ENCODE measurements at regions not wholly inside any gene's neighbourhood (a gene's known extent, or its start where the extent isn't known, plus 50 kb on each side); places are given as distances from the start of the nearest gene placed in this dataset.
"Not testable (repeated sequence)": the region's sequence is repeated elsewhere in the genome, so short reads cannot be mapped to it uniquely, and the experiment has no call there.

DNA sequence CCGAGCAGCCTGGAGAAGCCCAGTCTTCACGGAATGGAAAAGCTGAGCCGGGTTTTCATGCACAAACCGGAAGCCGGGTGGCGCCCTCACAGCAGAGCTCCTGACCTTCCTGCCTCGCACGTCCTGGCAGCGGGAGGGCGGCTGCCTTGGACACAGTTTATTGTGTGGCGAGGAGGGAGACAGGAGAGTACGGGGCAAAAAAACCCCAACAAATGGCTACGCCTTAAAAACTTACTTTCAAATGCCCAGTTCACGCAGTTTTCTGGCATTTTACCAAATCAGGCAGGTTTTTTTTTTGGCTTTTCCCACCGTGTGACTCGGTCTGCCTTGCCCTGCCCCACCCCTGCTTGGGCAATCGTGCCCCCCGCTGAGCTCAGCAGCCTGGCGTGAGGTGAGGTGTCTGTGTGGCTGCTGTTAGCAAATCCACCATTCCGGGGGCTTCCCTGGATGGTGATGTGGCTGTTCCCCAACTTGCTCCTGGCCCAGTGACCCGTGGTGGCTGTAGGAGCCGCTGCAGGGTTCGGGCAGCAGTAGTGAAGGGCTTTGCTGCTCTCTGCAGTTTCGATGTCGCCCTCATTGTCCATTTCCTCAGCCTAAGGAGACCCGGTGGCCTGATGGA, 187.1 kb upstream of the SULF2 start:
- not testable (repeated sequence) for DNase-seq

DNA sequence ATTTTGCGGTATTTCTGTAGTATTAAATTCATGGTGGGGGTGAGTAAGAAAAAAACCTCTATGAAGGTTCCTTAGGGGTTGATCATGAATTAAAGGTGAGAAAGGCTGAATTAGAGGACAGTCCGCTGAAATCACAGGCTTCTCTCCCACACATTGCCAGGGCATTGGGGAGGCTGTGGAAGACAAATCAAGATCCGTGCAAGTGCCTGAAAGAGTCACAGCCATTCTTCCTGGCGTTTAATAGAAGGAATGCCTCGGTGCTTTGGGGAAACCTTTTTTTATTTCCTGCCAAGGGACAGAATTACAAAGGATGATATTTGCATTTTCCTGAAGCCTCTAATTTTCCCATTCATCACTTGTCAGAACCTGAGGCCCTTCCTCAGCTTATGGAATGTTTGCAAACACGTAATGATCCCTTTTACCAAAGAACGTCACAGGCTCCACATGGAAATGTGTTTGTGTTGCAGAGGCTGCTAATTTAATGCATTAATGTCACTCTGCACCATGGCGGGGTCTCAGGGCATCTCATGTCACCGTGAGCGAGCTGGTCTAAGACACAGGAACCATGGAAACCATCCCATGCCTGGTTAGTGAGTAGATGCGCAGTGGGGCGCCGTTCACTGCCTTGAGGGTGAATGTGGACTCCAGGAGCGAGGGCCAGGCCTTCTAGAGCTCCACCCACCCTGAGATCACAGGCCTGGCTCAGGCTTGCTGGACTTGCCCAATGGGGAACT, 185.9 kb upstream of the SULF2 start:
- DNase-seq = no peak

DNA sequence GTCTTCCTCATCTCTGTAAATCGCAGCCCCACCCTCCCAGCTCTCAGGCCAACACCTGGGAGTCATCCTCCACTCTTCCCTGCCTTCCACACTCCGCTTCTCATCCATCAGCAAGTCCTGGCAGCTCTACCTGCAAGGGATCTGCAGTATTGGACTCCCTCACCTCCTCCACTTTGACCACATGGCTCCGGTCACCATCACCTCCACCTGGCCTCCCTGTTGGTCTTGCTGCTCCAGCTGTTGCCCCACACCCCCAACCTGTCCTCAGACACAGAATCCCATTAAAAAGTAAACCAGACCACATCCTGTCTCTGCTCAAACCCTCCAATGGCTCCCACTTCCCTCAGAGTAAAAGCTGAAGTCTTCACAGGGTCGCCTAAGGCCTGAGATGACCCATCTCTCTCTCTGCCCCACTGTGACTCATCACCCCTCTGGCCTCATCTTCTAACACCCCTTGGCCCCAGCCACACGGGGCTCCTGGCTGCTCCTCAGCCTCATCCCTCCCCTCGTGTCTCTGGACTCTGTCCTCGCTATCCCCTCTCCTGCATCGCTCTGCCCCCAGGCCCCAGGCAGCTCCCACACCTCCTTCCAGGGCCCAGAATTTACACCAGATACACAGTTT, 185.1 kb upstream of the SULF2 start:
- no peak for DNase-seq

DNA sequence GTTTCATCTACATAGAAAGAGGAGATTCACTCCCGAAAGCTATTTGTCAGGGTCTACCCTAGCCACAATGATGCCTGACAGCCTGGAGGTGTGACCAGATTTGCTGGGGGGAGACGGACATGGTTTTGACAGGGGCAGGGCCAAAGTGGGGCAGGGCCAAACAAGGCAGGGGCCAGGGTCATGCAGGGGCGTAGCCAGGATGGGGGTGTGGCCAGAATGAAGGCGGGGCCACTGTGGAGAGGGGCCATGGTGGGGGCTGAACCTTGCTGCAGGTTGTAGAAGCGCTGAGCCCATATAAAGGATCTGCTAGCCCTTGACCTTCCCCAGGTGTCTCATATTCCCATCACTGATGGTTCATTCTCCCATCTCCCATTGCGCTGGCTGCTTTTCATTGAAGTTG, 184.1 kb upstream of the SULF2 start:
- DNase-seq = no peak

DNA sequence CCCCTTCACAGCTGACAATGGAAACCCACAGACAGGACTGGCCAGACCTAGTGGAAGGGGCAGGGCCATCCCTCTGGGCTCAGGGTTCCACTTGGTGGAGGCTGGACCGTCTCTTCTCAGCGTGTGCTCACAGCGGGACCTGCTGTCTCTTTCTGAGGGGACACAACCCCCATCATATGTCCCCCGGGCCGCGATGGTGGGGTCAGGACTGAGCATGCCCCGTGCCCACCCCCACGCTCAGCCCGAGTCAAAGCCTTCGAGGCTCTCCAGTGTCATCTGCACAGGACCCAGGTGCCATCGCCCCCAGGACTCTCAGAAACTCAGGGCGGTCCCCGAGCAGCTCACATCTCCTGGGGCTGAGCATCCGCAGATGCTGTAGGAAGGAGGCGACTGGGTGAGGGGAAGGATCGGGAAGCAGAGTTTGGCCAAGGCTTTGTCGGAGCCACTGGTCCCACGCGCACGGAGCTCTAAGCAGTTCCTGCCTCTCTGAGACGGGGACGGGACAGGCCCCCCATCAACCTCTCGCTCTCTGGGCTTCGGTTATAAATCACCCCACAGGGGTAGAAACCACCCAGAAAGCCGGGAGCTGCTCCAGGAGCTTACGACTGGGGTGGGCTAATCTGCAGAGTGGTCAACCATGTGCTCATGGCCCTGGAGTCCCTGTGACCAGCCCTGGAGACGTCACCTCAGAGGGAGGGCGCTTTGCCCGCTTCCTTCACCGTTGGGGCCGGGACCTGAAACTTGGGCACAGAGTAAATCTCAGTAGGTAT, 183.4 kb upstream of the SULF2 start:
- DNase-seq = no peak

DNA sequence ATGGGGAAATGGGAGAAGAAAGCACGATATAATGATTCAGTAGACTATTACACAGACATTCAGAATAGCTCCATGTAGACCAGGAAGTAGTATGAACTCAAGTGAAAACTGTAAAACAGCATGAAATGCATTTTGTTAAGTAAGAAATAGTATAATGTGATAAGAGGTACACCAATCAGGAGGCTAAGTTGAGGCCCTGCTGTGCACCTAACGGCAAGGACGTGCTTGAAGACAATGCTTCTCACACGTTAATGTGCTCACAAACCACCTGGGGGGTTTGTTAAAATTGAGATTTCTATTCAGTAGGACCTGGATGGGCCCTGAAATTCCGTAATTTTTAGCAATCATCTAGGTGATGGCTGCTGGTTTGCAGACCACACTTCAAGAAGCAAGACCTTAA, 178.9 kb upstream of the SULF2 start:
- DNase-seq = no peak

DNA sequence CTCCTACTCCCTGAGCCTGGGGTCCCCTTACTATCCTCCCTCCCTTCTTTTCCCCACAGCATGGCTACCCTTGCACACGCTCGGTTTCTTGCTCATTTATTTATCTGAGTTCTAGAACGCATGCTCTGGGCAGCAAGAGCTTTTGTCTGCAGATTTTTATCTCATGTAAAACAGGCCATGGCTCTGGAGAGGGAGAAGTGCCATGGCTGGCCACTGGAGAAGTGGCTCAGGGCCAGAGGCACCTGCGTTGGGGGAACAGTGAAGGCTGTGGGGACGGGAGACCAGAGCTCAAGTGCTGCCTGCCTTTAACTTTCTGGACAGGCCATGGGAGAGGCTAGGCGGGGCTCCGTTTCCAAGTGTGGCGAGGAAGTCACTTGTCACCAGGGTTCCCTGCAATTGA, 177.7 kb upstream of the SULF2 start:
- DNase-seq = no peak

DNA sequence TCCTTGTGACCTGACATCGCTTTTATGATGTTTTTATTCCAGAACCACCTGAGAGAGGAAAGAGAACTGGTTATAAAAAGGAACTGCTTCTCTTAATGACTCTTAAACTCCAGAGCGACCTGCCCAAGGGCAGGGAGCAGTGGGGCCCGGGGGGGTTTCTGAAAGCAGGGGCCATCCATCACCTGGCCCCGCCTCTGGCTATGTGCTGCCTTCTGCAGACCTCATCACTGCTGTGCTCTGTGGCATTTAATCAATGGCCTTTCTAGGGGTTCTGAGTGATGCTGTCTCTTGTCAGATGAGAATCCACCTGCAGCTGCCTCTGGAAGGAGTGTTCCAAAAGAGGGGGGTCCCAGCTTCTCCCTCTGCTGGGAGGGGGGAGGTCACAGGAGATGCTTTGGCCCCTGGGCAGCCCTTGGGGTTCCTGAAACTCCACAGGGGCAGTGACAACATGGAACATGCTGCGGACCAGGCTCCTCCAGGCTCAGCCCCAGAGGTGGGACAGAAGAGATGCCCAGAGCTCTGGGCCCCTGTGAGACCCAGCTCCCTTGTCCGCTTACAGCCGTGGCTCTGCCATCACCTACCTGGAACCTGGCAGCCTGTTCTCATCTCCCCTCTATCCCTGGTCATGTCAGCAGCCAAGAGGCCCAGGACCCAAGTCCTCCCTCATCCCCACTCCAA, 177.1 kb upstream of the SULF2 start:
- DNase-seq = no peak

DNA sequence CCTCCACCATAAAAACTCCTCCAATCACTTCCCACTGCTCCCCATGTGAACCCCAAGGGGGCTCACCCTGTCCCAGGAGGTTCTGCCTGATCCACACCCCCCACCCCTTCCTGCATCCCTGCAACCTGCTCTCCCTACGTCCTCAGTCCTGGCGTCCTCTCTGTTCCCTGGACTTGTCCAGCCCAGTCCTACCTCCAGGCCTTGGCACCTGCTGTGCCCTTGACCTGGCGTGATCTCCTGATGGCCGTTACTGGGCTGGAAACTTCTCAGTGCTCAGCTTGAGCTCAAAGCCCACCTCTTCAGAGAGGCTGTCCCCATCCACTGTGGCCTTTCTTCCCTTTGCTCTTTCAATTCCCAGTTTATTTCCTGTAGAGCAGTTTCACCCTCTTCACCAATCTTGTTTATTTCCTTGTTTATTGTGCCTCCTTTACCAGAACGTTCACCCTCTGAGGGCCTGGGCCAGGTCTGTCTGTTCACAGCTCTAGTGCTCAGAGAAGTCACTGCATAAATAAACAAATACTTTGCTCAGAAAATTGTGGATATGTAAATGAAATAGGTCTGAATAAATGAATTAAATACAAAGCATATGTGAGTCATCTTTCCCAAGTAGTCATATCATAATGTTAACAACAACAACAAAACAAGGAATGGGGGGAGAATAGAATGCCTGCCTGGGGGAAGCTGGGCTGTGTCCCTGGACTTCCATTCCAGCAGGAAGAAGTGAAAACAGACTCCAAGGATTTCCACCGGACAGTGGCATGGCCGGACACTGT, 175.7 kb upstream of the SULF2 start:
- no peak for DNase-seq

DNA sequence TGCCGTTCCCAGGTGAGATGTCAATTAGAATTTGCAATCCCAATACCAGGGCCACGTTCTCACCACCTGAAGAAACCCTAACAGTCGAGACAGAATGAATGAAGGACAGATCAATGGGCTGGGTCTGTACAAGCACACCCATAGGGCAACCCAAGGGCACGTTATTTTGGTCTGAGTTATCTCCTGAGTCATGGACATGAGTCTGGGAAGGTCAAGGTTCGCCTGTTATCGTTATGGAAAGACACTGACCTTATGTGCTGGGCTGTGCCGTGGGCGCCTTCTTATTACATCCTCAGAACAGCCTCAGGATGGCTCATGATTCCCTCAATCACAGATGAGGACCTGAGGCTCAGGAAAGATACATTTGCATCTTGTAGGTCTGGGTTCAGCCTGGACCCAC, 175.0 kb upstream of the SULF2 start:
- DNase-seq = no peak

DNA sequence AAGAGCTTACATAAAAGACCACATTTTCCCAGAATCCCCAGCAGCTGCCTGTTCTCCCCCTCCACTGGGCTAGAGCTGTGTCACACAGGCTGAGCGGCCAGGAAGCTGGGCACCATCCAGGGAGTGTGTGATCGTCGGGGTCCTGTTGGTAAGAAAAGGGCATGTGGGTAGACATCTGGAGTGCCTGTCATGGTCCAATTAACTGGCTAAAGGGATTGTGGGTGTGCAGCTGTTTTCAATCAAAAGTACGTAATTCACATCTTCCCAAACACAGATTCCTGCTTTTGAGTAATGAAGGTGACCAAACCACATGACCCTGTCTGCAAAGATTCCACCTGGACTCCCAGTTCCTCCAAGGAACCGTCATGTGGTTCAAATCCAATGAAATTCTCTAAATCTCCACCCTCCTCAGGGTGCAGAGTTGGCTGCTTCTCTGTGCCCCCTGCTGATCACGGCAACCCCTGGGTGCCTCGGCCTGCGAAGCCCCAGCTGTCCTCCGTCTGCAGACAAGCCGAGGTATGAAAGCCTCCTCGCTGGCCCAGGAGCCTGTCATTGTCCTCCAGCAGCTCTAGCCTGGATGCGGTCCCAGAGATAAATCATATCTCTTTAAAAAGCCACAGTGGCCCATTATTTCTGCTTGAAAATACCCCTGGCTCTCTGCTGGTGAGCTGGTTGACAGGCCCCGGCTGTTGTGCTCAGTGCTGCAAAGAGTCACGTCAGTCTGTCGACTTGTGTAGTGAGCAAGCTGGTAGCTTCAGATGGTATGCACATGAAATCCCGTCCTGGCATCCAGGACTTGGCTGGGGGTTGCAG, 172.9 kb upstream of the SULF2 start:
- not testable (repeated sequence) for DNase-seq

DNA sequence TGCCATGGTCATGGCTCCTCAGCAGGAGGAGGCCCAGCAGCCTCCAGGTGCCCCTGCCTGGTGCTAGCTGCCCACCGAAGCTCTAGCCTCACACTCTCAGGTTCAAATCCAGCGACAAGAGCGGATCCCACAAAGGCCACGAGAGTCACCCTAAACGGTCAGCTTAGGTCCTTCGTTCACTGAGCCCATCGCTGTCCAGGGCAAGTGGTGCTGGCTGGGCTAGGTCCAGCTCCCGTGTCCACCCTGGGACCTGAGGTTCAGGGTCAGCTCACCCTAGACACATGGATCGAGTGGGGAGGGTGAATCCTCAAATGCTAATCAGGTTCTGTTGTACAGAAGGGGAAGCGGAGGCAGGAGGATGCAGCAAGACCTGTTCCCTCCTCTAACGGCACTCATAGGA, 171.9 kb upstream of the SULF2 start:
- no peak for DNase-seq

DNA sequence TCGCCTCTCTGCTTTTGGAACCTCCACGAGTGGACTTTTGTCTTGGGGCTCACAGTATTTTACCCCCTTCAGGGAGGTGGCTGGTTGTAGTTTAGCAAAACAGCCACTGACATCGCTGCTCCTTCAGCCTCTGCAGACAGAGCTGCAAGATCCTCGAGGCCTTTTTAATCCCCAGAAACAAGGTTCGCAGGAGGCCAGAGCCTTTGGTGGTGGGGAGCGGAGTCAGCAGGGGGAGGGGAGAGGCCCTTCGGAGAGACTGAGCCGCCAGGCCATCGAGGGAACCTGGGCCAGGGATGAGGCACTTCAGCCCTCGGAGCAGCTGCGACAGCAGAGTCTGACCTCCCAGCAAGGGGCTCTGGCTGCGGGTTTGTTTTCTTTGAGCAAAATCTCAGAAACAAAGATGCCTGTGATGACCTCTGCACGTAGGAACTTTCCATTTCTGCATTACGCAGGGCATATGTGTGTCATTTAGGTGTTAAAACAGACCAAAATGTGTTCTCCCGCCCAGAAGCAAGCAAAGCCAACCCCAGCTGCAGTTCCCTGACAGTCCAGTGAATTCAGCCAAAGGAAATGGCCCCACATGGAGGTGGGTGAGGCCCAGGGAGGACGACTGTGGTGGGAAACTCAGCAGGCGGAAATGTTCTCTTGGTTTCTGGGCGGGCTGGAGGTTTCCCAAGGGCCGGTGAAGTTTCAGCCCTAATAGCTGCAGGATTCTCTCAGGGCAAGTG, 171.2 kb upstream of the SULF2 start:
- no peak for DNase-seq

DNA sequence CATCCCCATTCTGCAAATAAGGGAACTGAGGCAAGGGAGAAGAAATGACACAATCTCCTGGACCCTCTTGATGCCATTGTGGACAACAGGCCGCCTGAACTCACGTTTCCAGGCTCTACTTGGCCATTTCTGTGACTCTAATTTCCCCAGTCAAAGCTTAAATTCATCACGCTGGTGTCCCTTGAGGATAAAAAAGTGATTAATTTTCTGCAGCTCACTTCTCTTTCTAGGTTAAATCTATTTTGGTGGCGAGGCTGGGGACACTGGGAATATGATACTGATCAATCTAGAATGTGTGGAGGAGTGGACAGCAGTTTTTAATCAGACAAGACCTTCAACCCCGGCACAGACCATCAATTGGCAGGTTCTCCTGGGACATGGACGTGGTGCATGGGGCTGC, 168.2 kb upstream of the SULF2 start:
- DNase-seq = no peak

DNA sequence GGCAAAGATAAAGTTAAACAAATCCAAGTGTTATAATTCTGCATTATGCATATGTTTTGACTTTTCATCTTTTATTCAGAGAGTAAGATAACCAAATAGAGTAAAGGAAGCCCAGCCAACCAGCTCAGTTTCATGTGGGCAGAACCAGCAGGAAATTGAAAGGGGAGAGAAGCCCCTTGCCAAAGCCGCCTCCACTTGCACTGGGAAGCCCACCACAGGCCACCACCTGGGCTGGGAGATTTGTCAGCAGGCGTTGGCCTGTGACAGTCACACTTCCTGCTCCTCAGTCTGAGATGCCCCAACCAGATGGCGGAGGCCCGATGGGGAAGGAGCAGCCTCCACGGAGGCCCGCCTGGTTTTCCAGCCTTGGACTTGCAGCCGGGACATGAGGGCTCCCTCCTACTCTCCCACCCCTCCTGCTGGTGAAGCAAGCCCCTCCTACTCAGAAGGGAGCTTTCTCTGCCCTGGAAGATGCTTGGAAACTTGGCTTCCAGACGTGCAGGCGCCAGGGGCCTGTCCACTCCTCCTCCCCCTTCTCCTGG, 166.8 kb upstream of the SULF2 start:
- no peak for DNase-seq

DNA sequence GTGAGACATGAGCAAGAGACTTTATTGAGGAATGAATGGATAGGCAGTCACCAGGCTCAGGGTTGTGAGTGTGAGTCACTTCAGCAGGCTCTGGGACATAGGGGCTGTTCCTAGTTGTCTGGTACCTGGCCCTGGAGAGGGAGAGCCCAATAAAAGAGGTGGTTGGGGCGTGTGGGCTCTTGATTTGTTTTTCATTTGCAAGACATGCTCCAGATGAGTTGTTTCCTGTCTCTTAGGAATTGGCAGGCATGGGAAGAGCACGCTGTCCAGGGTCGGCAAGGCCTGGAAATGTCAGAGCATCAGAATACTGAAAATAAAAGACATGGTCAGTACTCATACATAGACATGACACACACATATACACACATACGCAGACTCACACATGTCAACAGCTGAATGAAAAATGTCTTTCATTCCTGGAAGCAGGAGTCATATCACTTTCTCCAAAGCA, 166.3 kb upstream of the SULF2 start:
- DNase-seq = no peak

DNA sequence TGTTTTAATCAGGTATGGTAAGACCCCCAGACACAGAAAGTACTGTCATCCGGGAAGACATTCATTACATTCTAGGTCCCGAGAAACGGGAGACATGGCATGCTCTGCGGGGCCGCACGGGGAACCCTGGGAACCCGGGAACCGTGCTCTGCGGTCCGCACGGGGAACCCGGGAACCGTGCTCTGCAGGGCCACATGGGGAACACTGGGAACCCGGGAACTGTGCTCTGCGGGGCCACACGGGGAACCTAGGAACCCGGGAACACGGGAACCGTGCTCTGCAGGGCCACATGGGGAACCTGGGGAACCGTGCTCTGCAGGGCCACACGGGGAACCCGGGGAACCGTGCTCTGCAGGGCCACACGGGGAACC, 165.6 kb upstream of the SULF2 start:
- DNase-seq = no peak

DNA sequence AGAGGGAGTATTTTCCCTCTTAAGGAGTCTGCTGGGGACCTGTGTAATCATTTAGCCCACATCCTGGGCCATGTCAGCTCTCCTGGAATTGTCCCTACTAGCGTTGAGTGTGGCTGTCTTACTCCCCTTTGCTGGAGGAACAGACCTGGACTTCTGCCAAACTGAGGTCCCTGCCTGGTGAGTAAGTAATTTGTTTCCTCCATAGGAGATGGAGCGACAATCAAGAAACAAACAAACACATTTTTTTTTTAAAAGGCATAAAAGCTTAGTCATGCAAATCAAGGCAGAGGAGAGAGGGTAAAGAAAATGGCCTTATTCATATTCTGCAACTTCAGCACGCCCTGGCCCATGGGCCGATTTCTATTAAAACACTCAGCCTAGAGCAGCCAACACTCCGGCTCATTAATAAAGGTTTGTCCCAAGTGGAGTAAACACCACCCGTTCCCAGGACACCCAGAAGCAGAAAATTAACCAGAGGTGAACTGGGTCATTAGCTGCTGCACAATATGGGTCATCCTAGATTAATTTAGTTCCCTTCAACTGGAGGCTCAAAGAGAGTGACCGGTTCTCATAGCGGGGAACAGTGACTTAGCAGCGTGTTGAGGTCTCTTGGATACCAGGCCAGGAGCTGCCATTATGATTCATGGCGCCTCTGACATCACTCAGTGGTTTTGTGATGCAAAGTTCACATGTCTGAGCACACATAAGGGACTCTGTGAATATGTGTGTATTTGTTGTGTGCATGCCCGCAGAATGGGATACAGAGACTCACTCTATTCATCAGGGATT, 165.0 kb upstream of the SULF2 start:
- DNase-seq = no peak

DNA sequence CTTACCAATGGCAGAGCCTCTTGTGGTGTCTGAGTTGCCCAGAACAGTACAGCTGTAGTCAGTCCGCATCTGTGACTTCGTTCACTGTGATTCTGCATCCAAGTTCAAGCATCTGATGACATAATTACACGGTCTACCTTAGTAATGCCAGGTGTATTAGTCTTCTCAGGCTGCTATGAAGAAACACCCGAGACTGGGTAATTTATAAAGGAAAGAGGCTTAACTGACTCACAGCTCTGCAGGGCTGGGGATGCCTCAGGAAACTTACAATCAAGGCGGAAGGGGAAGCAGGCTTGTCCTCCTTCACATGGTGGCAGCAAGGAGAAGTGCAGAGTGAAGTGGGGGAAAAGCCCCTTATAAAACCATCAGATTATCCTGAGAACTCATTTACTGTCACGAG, 163.9 kb upstream of the SULF2 start:
- DNase-seq = no peak

DNA sequence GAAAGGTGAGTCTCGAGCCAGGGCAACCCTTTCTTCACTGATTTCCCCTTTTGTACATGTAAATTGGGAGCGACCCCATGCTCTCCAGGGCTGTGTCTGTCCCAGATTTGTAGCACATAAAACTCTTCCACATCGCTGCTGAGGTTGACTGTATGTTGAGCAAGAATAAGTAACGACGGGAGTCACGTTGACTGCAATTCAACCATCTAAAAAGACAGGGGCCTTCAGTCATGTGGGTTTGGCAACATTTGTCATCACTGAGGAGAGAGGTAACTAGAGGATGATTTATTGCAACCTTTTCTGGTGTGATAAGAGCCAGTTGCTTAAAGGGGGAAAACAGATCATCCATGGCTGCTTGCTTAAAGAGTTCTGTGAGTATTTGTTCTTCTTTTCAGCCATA, 159.4 kb upstream of the SULF2 start:
- DNase-seq = no peak
